Spleen (tissue), 7 donors: ENCODE measurements at regions not wholly inside any gene's neighbourhood (a gene's known extent, or its start where the extent isn't known, plus 50 kb on each side); places are given as distances from the start of the nearest gene placed in this dataset.

Experiments
- POLR2A ChIP-seq, 3 donors: fragments of 450-650 bp; IDR thresholded peaks; one replicate each; pipeline ENCODE4 v1.5.1; 2017; ENCODE audit warnings: antibody characterized with exemption in 3 of 3, mild to moderate bottlenecking in 1 of 3
- TF ChIP-seq, protein P1 (sequence below), 11 experiments: fragments of 200-600 bp in 7 of 11; fragments of 450-650 bp in 4 of 11; sonication (generic) in 4 of 11; IDR thresholded peaks in 8 of 11; conservative IDR thresholded peaks in 3 of 11; 1 replicate in 7 of 11; 2 replicates in 4 of 11; pipeline versions ENCODE4 v1.4.0 to v1.8.0; 2016 to 2021; ENCODE audit warnings: antibody characterized with exemption in 11 of 11, inconsistent platforms in 4 of 11, mild to moderate bottlenecking in 1 of 11
- donor health status: DM: no; HTN: no; CAD: no; lungs with moderate emphysema.
- donor health status: DM: no; HTN: no; CAD: no.
- donor health status: DM: no; HTN: no; CAD: no.

- TF ChIP-seq POLR2A (IDR thresholded peaks at IDR 0.05) = no peak
- TF ChIP-seq, protein P1, sequence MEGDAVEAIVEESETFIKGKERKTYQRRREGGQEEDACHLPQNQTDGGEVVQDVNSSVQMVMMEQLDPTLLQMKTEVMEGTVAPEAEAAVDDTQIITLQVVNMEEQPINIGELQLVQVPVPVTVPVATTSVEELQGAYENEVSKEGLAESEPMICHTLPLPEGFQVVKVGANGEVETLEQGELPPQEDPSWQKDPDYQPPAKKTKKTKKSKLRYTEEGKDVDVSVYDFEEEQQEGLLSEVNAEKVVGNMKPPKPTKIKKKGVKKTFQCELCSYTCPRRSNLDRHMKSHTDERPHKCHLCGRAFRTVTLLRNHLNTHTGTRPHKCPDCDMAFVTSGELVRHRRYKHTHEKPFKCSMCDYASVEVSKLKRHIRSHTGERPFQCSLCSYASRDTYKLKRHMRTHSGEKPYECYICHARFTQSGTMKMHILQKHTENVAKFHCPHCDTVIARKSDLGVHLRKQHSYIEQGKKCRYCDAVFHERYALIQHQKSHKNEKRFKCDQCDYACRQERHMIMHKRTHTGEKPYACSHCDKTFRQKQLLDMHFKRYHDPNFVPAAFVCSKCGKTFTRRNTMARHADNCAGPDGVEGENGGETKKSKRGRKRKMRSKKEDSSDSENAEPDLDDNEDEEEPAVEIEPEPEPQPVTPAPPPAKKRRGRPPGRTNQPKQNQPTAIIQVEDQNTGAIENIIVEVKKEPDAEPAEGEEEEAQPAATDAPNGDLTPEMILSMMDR (IDR thresholded peaks at IDR 0.05 in 8 of 11, conservative IDR thresholded peaks at IDR 0.05 in 3 of 11) = no peak
Observed at GRCh38 chr6:79307321-79308036, 73.0 kb upstream of the HMGN3 start.
